GM06990 (cell line): ENCODE measurements at regions not wholly inside any gene's neighbourhood (a gene's known extent, or its start where the extent isn't known, plus 50 kb on each side); places are given as distances from the start of the nearest gene placed in this dataset.

Experiments
- DNase-seq: peaks from one replicate; pipeline ENCODE4 v3.0.0-alpha.2; 2011; ENCODE audit not compliant: insufficient read length; ENCODE audit errors: extremely low read depth
- H3K27me3 ChIP-seq: replicated peaks from 2 replicates; pipeline ENCODE4 v1.6.0; 2011; ENCODE audit warnings: low read length; ENCODE audit not compliant: control insufficient read depth, insufficient read depth
- H3K36me3 ChIP-seq: 2 replicates; pipeline ENCODE4 v1.5.1; 2011; ENCODE audit warnings: low read length; ENCODE audit not compliant: control insufficient read depth, insufficient read depth
- H3K4me3 ChIP-seq: replicated peaks from 2 replicates; pipeline ENCODE4 v1.5.1; 2011; ENCODE audit warnings: low read depth, mild to moderate bottlenecking, control low read depth, low read length
- TF ChIP-seq, protein P1 (sequence below): IDR thresholded peaks from 2 replicates; pipeline ENCODE4 v1.5.1; 2011; ENCODE audit warnings: low read length, control low read depth, mild to moderate bottlenecking, inconsistent platforms; ENCODE audit not compliant: insufficient read depth, poor library complexity, severe bottlenecking

DNA sequence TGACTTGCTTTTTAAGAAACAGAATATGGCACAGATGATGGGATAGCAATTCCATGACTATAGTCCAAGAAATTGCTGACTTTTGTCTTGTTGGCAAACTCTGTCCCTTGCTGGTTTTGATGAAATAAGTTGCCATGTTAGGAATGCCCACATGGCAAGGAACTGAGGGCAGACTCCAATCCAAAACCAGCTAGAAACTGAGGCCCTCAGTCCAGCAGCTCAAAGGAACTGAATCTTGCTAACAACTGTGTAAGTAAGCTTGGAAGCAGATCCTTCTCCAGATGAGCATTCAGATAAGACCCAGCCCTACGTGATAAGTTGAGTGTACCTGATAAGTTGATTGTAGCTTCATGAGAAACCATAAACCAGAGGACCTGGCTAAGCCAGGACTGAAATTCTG is 64.3 kb upstream of the BMPER start:
- Histone ChIP-seq H3K27me3 (no peaks in the 10 kb centered on the region; the same call in 1 of the 2 replicates), H3K36me3 (no peaks in the 10 kb centered on the region), H3K4me3 (no peak overlapping the region)
- no peak for DNase-seq
- TF ChIP-seq, protein P1, sequence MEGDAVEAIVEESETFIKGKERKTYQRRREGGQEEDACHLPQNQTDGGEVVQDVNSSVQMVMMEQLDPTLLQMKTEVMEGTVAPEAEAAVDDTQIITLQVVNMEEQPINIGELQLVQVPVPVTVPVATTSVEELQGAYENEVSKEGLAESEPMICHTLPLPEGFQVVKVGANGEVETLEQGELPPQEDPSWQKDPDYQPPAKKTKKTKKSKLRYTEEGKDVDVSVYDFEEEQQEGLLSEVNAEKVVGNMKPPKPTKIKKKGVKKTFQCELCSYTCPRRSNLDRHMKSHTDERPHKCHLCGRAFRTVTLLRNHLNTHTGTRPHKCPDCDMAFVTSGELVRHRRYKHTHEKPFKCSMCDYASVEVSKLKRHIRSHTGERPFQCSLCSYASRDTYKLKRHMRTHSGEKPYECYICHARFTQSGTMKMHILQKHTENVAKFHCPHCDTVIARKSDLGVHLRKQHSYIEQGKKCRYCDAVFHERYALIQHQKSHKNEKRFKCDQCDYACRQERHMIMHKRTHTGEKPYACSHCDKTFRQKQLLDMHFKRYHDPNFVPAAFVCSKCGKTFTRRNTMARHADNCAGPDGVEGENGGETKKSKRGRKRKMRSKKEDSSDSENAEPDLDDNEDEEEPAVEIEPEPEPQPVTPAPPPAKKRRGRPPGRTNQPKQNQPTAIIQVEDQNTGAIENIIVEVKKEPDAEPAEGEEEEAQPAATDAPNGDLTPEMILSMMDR = no peak

DNA sequence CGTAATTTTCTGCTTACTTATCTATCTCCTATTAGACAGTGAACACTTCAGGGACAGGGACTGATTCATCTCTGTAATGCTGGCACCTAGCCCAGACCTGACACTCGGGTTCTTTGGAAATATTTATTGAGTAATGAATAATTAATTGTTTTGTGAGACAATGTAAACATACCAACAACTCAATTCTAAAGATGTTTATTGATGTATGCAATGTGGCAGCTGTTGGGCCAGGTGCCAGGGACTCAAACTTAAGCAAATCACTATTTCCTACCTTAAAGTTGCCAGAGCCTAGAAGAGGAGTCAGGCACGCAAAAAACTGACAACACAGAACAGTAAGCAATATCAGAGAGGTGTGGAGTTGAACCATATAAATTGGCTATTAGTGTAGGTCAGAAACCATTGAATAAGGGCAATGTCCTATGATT is 63.6 kb upstream of the BMPER start:
- Histone ChIP-seq H3K27me3 (no peaks in the 10 kb centered on the region; the same call in 1 of the 2 replicates), H3K4me3 (no peak overlapping the region), H3K36me3 (no peaks in the 10 kb centered on the region)
- DNase-seq = no peak
- TF ChIP-seq, protein P1 = no peak

DNA sequence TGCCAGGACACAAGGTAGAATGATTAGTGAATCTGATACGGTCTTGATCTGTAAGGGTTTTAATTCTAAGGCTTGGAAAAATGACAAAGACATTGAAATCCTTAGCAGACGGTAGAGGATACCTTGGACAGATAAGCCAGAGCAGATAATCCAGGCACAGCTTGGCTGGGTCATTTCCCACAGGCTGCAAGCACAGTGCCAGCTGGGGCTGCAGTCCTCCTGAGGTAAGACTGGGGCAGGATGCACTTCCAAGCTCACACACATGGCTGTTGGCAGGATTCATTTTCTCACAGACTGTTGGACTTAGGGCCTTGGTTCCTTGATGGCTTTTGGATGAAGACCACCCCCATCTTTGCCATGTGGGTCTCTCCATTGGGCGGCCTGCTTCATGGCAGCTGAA is 63.2 kb upstream of the BMPER start:
- H3K36me3 ChIP-seq = no peaks in the 10 kb centered on the region
- no peak for DNase-seq
- H3K4me3 ChIP-seq = no peak overlapping the region
- H3K27me3 ChIP-seq = no peaks in the 10 kb centered on the region; the same call in 1 of the 2 replicates
- TF ChIP-seq, protein P1 = no peak

DNA sequence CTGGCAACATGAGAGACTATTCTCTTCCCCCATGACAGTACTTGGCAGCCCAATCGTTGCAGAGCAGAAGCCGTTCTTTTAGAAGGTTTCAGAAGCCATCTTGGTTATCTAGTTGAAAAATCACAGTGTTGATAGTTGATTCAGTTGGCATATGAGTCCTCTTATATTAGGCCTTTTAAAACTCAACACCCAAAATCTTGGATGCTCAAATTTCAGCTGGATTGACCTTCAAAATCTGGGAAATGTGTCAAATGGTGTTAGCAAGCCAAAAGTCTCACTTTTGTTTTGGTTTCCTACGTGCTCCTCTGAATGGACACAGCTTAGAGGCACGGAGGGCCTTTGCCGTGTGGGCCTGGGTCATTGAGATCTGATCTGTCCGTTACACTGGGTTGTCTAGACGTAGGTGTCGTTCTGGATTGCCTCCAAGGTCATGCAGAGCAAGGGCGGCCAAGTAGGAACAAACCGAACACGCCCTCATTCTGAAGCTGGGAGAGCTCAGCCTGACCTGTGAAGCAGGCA is 59.3 kb upstream of the BMPER start:
- H3K36me3 ChIP-seq = no peaks in the 10 kb centered on the region
- H3K4me3 ChIP-seq = no peak overlapping the region
- TF ChIP-seq, protein P1 = no peak
- no peak for DNase-seq
- H3K27me3 ChIP-seq = no peaks in the 10 kb centered on the region; the same call in 1 of the 2 replicates

DNA sequence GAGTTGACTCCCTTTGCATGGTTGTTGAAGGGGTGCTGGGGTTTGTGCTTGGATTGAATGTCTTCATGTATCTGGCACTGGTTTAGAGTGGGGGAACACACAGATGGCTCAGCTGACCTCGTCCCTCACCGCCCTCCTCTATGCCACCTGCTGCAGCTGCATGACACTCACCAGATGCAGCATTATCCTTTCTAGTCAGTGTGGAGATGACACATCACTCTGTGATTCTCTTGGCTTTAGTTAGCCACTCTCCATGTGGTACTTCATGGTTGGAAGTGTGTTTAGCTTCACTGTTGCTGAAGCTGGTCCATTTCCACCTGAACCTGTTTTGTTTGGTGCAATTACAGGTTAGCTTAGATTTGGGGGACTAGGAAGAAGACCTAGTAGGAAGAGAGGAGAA is 56.3 kb upstream of the BMPER start:
- no peak overlapping the region for H3K4me3 ChIP-seq
- H3K27me3 ChIP-seq = no peaks in the 10 kb centered on the region
- DNase-seq = no peak
- H3K36me3 ChIP-seq = no peaks in the 10 kb centered on the region
- TF ChIP-seq, protein P1 = no peak
